NCI-H748 treated with DMSO at 0.1 percent for 48 hours (cell line): ENCODE measurements at regions not wholly inside any gene's neighbourhood (a gene's known extent, or its start where the extent isn't known, plus 50 kb on each side); places are given as distances from the start of the nearest gene placed in this dataset.
A peak's percentile ranks its signal among the peaks of the same experiment; 100 is the strongest.

Experiments
- DNase-seq: peaks from one replicate; lab custom pipeline; 2025; lab: John Stamatoyannopoulos, UW

DNA sequence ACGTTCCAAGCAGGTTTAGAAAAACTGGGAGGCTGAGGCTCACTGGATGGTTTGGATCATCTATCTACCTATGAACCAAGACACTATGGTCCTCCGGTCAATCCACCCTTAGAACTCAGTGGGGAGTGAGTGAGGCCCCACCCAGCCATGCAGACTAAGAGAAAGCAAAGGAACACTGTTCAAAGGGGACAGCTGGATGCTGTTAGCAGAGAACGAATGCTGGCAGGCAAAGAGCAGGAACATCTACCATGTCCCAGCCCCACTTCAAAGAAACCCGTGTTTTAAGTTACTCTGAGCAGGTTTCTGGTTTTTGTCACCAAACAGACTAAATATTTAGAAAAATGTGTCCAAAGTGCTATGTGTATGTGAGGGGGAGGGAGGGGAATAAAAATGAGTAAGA lies 183.4 kb upstream of the XYLT1 start:
- no peak for DNase-seq

DNA sequence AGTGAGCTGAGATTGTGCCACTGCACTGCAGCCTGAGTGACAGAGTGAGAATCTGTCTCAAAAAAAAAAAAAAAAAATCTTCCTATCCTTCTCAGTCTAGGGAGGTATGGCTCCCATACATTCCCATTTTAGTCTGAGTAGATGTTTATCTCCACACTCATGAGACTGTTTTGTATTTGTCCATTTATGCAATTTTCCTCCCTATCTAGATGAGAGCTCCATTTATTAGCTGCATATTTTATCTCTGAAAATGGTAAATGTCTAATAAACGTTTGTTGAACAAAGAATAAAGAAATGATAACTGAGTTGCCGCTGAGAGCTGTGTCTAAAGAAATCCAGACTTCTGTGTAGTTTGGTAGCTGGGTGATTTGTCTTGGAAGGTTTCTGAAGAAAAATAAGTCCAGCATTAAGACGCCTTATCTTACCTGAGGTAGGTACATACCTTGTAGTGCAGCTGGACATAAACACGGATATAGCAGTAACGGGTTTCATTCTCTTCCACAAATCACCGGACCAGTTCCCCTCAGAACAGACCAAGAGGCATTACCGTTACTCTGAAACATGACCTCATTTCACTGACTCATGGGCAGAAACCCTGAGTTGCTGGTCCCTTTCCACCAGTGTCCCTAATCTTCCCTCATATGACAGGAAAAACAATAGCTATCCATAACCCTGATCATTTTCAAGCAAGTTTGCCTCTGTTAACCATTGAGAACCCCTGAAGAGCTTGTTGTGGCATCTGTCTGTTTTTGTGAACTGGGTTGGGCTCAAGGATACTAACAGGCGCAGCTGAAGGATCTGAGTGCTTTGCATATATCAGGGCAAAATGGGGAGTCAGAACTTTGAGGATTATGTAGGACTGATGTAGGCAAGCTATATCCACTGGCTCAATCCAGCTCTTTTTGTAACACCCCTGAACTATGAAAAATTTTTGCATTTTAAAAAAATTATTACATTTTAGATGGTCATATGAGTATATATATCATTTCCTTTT lies 177.4 kb upstream of the XYLT1 start:
- DNase-seq, result no peak

DNA sequence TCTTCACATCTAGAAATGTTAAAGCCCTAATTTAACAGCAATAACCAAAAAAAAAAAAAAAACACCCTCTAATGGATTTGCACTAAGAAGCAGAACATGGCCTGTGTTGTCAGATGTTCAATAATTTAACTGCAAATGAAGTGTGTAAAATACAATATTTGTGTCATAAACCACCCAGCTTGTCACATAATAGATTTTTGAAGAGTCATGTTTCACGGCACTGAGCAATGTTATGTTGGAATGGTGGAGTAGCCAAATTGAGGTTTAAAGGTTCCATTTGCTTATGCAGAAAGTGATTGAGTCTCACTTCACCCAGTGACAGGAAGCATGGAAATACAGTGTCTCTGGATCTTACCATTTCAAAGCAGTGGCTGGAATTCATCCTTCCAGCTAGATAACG lies 173.2 kb upstream of the XYLT1 start:
- DNase-seq, result no peak

DNA sequence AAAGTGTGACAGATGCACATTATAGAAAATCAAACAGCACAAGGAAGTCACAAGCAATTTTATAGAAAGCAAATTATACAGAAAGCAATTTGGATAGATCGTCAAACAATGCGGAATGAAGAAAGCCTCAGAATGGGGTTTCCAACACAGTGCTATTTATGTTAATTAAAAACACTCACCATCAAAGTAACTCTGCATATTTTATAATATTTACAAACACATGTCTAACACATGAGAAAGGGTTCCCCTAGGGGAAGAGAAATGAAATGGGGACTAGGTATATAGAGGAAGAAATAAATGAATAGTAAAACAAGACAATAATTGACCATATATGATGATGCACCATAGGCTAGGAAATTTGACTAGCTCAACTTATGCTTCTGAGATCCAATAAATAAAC lies 171.2 kb upstream of the XYLT1 start:
- no peak for DNase-seq

DNA sequence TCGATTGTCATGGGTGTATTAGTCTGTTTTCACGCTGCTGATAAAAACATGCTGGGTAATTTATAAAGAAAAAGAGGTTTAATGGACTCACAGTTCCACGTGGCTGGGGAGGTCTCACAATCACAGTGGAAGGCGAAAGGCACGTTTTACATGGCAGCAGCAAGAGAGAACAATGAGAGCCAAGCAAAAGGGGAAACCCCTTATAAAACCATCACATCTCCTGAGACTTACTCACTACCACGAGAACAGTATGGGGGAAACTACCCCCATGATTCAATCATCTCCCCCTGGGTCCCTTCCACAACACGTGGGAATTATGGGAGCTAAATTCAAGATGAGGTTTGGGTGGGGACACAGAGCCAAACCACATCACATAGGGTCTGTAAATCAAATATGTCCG lies 167.4 kb upstream of the XYLT1 start:
- no peak for DNase-seq

DNA sequence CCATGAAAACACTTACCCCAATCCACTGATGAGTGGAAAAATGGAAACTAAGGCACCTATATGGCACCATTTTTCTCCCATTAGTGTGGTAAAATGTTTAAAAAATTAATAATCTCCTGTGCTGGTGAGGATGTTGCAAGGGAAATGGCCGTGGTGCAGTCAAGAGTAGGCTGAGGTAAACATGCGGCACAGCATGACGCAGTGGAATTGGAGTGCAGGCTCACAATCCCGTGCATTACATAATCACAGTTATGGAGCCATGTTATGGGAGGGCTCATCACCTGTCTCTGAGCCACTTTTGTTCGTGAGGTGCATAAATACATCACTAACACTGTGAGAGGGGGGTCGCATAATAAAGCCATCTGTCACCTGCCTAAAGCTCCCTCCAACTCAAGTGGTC lies 164.4 kb upstream of the XYLT1 start:
- no peak for DNase-seq

DNA sequence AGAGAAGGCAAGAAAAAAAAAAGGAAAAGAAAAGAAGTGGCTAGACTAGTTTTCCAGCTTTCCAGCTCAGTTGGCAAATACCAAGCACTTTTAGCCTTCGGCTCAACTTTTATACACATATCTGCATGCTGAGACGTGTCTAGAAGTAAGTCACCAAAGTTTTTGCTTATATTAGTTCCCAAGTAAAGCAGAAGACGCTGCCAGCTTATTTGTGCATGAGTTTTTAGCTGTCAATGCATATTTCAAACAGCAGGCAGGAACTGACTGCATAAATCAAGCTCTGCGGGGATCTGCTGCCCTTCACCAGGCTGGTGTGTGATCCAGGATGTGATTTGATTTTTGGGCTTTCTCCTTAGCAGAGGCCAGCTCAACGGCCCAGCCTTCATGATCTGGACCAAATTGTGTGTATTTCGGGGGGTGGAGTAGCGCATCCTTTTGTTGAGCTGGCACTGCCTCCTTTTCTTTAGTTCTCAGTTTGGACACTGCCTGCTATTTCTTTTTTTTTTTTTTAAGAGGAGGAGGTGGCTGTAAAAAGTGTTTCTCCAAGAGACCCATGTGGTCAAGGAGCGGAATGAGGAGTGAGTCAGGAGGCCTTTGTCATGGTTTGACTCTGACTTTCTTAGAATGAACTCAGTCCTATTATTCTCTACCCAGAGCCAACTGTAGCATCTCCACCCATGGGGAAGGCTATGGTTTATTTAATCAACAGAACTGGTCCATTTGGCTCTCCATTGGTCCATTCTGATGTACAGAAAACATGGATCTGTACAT lies 162.6 kb upstream of the XYLT1 start:
- DNase-seq, result no peak

DNA sequence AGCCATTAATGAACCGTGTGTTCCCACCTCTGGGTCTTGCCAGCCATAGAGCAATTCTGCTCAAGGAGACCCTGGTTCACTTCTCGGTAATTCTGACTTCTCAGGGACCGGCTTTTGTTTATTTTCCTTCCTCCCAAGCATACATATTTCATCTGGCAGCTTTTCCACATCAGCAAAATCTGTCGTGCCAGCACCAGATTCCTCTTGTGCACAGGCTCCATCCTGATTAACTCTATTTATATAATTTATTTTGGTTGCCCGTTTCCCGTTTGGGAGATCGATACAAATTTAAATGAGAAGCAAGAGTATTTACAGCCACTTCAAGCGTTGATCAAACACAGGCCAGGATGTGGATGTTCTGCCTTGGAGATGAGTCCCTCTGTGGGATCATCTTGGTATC lies 161.9 kb upstream of the XYLT1 start:
- DNase-seq, result no peak

DNA sequence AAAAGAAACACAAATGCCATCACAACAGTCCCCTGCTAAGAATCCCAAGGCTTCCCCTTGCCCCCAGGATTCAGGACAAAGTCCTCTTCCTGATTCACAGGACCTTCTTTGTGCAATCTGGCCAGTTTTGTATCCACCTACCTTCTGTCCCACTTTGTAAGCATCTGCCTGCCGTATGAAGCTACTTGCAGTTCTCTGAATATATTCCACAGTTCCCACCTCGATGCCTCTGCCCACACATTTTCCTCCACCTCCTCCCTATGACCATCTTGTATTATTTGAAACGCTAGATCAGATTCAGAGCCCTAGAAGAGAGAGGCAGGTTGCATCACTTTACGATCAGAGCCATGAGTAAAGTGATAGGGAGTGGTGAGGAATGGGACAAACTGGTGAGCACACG lies 159.2 kb upstream of the XYLT1 start:
- no peak for DNase-seq

DNA sequence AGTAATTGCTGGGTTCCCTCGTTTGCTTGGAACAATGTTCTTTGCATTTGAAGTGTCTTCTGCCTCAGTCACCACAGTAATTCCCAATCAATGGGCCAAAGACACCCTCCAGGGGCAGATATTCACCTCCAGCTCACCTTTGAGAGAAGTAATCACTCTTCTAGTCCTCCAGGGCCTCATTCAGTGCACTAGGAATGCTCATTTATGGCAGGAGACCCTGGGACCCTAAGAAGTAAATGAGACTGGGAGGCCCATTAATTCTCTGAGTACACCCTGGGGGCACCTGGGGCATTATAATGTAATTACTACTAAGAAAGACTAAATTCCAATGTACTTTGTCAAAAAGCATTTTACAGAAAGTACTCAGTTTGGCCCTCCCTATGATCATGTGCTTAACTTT lies 158.2 kb upstream of the XYLT1 start:
- no peak for DNase-seq

DNA sequence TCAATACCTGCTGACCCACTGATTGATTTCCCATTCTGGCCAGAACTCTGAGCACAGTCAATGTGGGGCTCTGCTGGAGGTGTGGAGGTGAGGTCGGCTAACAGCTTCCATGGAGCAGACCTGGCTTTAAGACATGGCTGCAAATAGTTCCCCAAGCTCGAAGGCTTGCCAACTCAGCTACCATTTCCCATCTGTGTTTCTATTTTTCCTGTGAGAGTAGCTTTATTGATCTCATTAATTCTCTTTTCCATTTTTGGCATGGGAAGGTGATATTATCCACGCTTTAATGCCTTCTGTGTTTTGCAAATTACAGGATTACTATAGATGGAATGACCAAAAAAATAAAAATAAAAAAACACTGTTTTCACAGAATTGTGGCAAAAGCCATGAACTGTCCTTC lies 151.6 kb upstream of the XYLT1 start:
- DNase-seq, result no peak

DNA sequence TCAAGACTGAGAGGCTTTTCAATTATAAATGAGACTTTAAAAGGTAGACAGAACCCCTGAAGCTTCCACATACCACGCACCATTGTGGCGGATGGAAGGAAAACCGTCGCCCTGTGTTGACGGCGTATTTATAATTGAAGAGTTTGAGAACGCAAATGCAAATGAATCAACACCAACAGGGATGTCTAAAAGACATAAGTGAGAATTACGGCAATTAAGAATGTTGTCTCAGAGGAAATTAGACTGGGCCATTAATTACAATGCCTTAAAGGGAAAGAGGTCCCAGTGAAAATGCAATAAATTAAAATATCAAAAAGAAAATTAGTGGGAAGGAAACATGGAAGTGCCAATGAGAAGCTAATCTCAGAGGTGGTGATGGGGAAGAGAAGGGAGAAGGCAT lies 148.5 kb upstream of the XYLT1 start:
- DNase-seq, result no peak

DNA sequence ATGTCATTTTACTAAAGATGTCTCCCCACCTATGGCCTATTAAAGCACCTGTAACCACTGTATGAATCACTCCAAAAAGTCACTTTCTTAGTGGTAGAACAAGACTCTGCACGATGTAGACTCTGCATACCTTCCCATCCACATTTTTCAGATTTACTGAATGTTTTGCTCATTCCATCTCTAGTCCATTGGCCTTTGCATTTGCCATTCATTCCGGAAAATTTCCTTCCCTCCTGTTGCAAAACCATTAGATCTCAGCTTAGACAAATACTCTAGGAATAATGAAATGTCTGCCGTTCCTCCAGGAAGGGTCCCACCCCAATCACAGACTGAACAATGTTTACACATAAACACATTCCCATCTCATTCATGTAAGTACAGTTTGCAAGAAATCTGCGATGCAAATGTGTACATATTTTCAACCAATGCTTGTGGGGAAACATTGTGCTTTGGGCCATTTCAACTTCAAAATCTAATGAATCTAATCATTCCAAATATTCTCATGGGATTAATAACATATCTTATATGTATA lies 146.3 kb upstream of the XYLT1 start:
- no peak for DNase-seq

DNA sequence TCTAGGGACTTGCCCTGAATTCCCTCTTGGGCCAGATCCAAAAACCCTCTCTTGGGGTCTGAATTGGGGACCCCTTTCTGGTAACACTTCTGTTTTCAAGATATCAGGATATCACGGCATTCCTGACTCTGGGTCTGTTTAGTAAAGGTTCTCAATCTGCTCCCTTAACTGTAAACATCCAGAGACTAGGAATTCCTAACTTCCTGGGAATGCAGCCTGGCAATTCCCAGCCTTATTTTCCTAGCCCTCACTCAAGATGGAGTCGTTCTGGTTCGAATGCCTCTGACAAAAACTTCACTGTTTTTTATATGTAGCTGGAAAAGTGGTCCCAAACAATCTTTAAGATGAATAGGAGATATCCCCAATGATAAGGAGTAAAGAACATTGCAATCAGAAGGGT lies 141.6 kb upstream of the XYLT1 start:
- no peak for DNase-seq

DNA sequence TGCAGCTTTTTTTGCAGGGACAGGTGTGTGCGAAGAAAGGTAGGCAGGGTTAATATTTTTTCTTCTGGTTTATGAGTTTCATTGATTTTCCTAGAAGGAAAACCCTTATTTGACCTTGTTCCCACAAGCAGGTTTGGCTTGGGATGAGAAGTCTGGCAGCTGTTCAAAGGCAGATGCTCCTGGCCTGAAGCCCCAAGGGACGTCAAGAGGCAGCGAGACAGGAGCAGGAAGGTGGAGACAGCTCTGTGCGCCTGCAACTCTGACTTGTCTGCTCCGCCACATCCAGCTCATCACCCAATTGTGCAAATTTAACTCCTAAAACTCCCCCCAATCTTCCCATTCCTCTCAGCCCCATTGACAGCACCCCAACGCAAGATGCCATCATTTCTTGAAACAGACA lies 136.8 kb upstream of the XYLT1 start:
- DNase-seq, result no peak

DNA sequence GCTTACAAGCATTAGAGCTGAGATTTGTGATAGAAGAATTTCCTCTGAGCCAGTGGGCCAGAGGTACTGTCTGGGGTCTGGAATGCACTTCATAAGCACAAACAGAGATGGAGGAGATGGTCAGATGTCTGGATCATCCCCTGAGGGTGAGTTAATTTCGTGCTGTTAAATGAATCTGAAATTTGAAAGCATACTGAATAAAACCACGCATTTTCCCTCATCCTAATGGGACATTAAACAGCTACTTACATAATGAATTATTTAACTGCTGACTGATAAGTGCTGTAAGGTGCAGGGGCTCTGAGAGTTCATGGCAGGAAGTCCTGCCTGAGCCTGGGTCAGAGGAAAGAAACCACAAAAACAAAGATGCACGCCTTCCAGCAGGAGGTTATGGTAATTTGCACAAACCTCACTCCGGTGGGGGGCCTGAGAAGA lies 136.3 kb upstream of the XYLT1 start:
- no peak for DNase-seq

DNA sequence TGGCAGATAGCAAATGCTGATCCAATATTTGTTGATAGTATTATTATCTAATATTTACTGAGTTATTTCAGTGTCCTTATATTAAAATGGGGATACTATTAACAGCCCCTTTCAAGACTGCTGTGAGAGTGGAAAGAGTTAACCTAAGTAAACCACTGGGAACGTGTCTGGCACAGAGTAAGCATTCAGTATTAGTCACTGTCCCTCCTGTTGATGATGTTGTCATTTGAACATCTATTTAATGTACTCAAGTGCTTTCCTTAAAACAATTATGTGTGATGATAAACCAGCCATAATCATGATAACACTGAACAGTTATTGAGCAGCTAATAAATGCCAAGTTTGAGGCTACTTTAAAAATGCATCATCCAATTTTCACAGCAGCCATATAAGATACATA lies 135.7 kb upstream of the XYLT1 start:
- DNase-seq, result no peak

DNA sequence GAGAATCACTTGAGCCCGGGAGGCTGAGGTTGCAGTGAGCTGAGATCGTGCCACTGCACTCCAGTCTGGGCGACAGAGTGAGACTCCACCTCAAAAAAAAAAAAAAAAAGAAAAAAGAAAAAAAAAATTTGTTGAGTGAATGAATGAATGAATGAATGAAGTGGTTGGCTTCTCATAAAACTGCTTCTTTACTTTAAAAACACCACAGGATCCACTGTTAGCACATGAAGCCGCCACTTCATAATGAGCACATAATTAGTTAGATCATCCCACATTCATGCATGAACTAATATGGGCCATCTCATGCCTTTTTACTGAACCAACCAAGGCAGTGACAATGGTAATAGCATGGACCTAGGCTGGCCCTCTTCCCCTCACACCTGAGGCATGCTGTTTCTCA lies 135.0 kb upstream of the XYLT1 start:
- DNase-seq, result no peak

DNA sequence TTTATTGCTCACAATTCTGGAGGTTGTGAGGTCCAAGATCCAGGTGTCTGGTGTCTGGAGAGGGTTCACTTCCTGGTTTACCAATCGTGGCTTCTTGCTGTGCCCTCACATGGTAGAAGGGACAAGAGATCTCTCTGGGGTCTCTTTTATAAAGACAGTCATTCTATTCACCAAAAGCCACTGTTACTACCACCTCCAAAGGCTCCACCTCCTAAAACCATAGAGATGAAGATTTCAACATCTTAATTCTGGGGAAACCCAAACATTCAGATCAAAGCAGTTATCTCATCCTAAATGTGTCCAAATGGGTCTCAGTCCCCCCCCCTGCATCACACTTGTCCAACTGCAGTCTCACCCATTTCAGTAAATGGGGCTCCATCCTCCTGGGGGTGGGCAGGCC lies 132.9 kb upstream of the XYLT1 start:
- no peak for DNase-seq

DNA sequence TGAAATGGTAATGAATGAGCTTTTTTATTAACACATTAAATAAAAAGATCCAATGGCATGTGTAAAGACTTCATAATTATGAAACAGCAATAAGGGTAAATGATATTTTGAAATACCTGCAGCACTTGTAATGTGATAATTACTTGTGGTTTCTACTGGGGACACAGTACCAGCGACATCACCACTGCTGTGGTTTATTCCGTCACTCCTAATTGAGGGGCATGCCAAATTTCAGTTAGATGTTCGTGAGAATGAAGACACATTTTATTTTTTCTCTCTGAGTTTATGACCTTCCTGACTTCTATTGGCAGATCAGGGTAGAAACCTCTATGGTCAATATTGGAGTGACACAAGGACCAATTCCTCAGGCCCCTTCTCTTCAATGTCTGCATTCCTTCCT lies 131.9 kb upstream of the XYLT1 start:
- no peak for DNase-seq

DNA sequence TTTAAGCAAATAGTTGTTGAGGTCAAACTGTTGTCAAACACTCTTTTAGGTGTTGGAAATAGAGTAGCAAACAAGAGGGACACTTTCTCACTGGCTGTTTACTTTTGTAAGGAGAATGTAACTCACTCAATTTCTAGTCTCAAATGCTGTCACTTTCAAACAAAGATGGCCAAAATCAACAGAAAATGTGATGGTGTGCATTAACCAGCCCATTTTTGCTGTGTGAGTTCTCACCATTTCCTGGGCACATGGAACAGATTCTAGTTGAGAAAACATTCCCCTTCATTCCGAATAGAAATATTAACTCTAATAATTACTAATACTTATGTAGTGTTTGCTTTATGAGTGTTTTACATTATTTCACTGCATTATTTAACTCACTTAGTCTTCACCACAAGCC lies 128.2 kb upstream of the XYLT1 start:
- no peak for DNase-seq

DNA sequence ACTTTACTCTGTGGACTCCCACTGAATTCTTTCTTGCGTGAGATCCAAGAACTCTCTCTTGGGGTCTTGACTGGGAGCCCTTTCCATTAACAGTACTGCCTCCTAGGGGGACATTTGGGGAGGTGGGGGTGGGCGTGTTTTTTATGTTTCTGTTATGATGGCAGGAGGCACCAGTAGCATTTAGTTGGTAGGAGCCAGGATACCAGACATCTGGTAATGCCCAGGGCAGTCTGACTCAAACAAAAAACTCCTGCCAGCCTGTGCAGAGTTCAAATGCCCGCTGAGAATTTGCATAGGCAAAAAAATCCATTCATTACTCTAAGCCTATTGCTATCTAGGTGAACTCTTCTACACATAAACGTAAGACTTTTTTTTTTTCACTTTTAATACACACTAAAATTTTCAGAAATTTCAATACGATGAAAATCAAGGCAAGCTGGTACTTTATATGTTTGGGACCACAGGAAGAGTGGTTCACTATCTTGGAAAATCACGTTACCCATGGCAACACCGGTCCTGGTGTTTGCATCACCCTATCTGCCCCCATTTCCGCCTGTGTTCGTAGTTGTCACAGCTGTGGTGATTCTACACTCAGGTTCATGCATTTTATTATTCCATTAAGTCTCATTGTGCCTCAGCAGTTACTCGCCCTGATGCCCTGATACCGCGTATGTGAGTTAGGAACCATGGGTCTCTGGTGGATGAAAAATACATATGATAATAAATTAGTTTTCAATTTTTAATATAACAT lies 121.1 kb upstream of the XYLT1 start:
- DNase-seq, result peak; percentile 2
